IgD-negative memory B cell (primary cell): ENCODE measurements at regions not wholly inside any gene's neighbourhood (a gene's known extent, or its start where the extent isn't known, plus 50 kb on each side); places are given as distances from the start of the nearest gene placed in this dataset.

Experiments
- H3K27ac Mint-ChIP-seq, 3 donors: one replicate each; pipeline ENCODE4 v1.8.0; 2020 to 2022; ENCODE audit warnings: mild to moderate bottlenecking in 3 of 3, mixed read lengths in 3 of 3, moderate library complexity in 1 of 3
- H3K27me3 Mint-ChIP-seq: one replicate; pipeline ENCODE4 v1.8.0; 2021; ENCODE audit warnings: mixed read lengths
- H3K36me3 Mint-ChIP-seq: one replicate; pipeline ENCODE4 v1.8.0; 2020; ENCODE audit warnings: mild to moderate bottlenecking, mixed read lengths
- H3K4me1 Mint-ChIP-seq, 3 donors: one replicate each; pipeline ENCODE4 v1.8.0; 2020 to 2022; ENCODE audit warnings: mixed read lengths in 3 of 3, mild to moderate bottlenecking in 1 of 3
- H3K4me3 Mint-ChIP-seq, 4 donors: one replicate each; pipeline ENCODE4 v1.8.0; 2020 to 2022; ENCODE audit warnings: mild to moderate bottlenecking in 4 of 4, mixed read lengths in 4 of 4, moderate library complexity in 3 of 4
- H3K9me3 Mint-ChIP-seq, 3 donors: one replicate each; pipeline ENCODE4 v1.8.0; 2020 to 2021; ENCODE audit warnings: mixed read lengths in 3 of 3, mild to moderate bottlenecking in 1 of 3

- Mint-ChIP-seq H3K4me1 (peaks cover 0 to 2% (median 0%) of the 10 kb centered on the region in 3 donors), H3K36me3 (no peaks in the 10 kb centered on the region), H3K27me3 (no peaks in the 10 kb centered on the region), H3K27ac (no peak overlapping the region), H3K9me3 (peaks cover 0 to 4% (median 0%) of the 10 kb centered on the region in 3 donors), H3K4me3 (no peak overlapping the region)
These were observed 166.8 kb upstream of the COL8A1 start for GRCh38 chr3:99471353-99472323.

GRCh38 chr3:99470841-99471240, 167.6 kb upstream of the COL8A1 start:
- Mint-ChIP-seq H3K36me3 (no peaks in the 10 kb centered on the region), H3K4me3 (no peak overlapping the region), H3K4me1 (no peaks in the 10 kb centered on the region), H3K9me3 (peaks cover 0 to 4% (median 0%) of the 10 kb centered on the region in 3 donors), H3K27ac (no peak overlapping the region), H3K27me3 (no peaks in the 10 kb centered on the region)

- no peak overlapping the region for H3K4me3 Mint-ChIP-seq
- no peaks in the 10 kb centered on the region for H3K4me1 Mint-ChIP-seq
- H3K9me3 Mint-ChIP-seq = peaks cover 0 to 4% (median 0%) of the 10 kb centered on the region in 3 donors
- no peak overlapping the region for H3K27ac Mint-ChIP-seq
- H3K36me3 Mint-ChIP-seq = no peaks in the 10 kb centered on the region
- H3K27me3 Mint-ChIP-seq = no peaks in the 10 kb centered on the region
These were observed 169.5 kb upstream of the COL8A1 start for GRCh38 chr3:99468918-99469317.

GRCh38 chr3:99467420-99467819, 171.0 kb upstream of the COL8A1 start:
- no peak overlapping the region for H3K27ac Mint-ChIP-seq

GRCh38 chr3:99466331-99466730, 172.1 kb upstream of the COL8A1 start:
- Mint-ChIP-seq H3K4me1 (no peaks in the 10 kb centered on the region), H3K36me3 (no peaks in the 10 kb centered on the region), H3K27me3 (no peaks in the 10 kb centered on the region), H3K9me3 (peaks cover 0 to 3% (median 0%) of the 10 kb centered on the region in 3 donors), H3K4me3 (no peak overlapping the region), H3K27ac (peak overlapping the region in 1 of 3 donors; percentile 63)

More at GRCh38 chr3:99467420-99467819, 171.0 kb upstream of the COL8A1 start:
- no peaks in the 10 kb centered on the region for H3K27me3 Mint-ChIP-seq
- peaks cover 0 to 3% (median 0%) of the 10 kb centered on the region in 3 donors for H3K9me3 Mint-ChIP-seq
- H3K36me3 Mint-ChIP-seq = no peaks in the 10 kb centered on the region
- H3K4me3 Mint-ChIP-seq = no peak overlapping the region
- H3K4me1 Mint-ChIP-seq = no peaks in the 10 kb centered on the region

GRCh38 chr3:99458013-99458412, 180.4 kb upstream of the COL8A1 start:
- Mint-ChIP-seq H3K27ac (no peak overlapping the region), H3K36me3 (no peaks in the 10 kb centered on the region), H3K4me3 (no peak overlapping the region)

GRCh38 chr3:99442599-99442998, 195.8 kb upstream of the COL8A1 start:
- H3K4me3 Mint-ChIP-seq = no peak overlapping the region
- H3K27ac Mint-ChIP-seq = no peak overlapping the region
- no peaks in the 10 kb centered on the region for H3K36me3 Mint-ChIP-seq
- H3K4me1 Mint-ChIP-seq = no peaks in the 10 kb centered on the region
- H3K9me3 Mint-ChIP-seq = peaks cover 0 to 15% (median 8%) of the 10 kb centered on the region in 3 donors
- H3K27me3 Mint-ChIP-seq = no peaks in the 10 kb centered on the region

More at GRCh38 chr3:99458013-99458412, 180.4 kb upstream of the COL8A1 start:
- peaks cover 0 to 11% (median 3%) of the 10 kb centered on the region in 3 donors for H3K9me3 Mint-ChIP-seq
- no peaks in the 10 kb centered on the region for H3K4me1 Mint-ChIP-seq
- no peaks in the 10 kb centered on the region for H3K27me3 Mint-ChIP-seq

- Mint-ChIP-seq H3K36me3 (no peaks in the 10 kb centered on the region), H3K9me3 (peaks cover 0 to 26% (median 4%) of the 10 kb centered on the region in 3 donors), H3K27me3 (no peaks in the 10 kb centered on the region), H3K4me1 (no peaks in the 10 kb centered on the region), H3K4me3 (no peak overlapping the region), H3K27ac (no peak overlapping the region)
These were observed 198.5 kb upstream of the COL8A1 start for GRCh38 chr3:99439892-99440291.

GRCh38 chr3:99434190-99434589, 204.2 kb upstream of the COL8A1 start:
- no peaks in the 10 kb centered on the region for H3K4me1 Mint-ChIP-seq
- peaks cover 2% of the 10 kb centered on the region for H3K27me3 Mint-ChIP-seq
- no peak overlapping the region for H3K27ac Mint-ChIP-seq
- H3K4me3 Mint-ChIP-seq = no peak overlapping the region
- H3K9me3 Mint-ChIP-seq = peaks cover 2 to 29% (median 4%) of the 10 kb centered on the region in 3 donors
- H3K36me3 Mint-ChIP-seq = no peaks in the 10 kb centered on the region

GRCh38 chr3:99430348-99431134, 207.9 kb upstream of the COL8A1 start:
- no peaks in the 10 kb centered on the region for H3K36me3 Mint-ChIP-seq
- no peak overlapping the region for H3K4me3 Mint-ChIP-seq
- H3K4me1 Mint-ChIP-seq = no peaks in the 10 kb centered on the region
- H3K9me3 Mint-ChIP-seq = peaks cover 2 to 14% (median 4%) of the 10 kb centered on the region in 3 donors
- peaks cover 2% of the 10 kb centered on the region for H3K27me3 Mint-ChIP-seq
- H3K27ac Mint-ChIP-seq = no peak overlapping the region

- peaks cover 2 to 9% (median 4%) of the 10 kb centered on the region in 3 donors for H3K9me3 Mint-ChIP-seq
- no peaks in the 10 kb centered on the region for H3K4me1 Mint-ChIP-seq
- no peak overlapping the region for H3K4me3 Mint-ChIP-seq
- H3K36me3 Mint-ChIP-seq = no peaks in the 10 kb centered on the region
- peaks cover 2% of the 10 kb centered on the region for H3K27me3 Mint-ChIP-seq
- no peak overlapping the region for H3K27ac Mint-ChIP-seq
These were observed 208.9 kb upstream of the COL8A1 start for GRCh38 chr3:99429502-99429901.

- peaks cover 0 to 3% (median 2%) of the 10 kb centered on the region in 3 donors for H3K9me3 Mint-ChIP-seq
- no peaks in the 10 kb centered on the region for H3K36me3 Mint-ChIP-seq
- no peaks in the 10 kb centered on the region for H3K4me1 Mint-ChIP-seq
- no peak overlapping the region for H3K4me3 Mint-ChIP-seq
- no peak overlapping the region for H3K27ac Mint-ChIP-seq
- no peaks in the 10 kb centered on the region for H3K27me3 Mint-ChIP-seq
These were observed 212.5 kb upstream of the COL8A1 start for GRCh38 chr3:99425930-99426329.

GRCh38 chr3:99419116-99419515, 219.3 kb upstream of the COL8A1 start:
- Mint-ChIP-seq H3K4me3 (no peak overlapping the region), H3K36me3 (no peaks in the 10 kb centered on the region), H3K27me3 (no peaks in the 10 kb centered on the region), H3K9me3 (peaks cover 0 to 4% (median 3%) of the 10 kb centered on the region in 3 donors), H3K27ac (no peak overlapping the region), H3K4me1 (no peaks in the 10 kb centered on the region)

GRCh38 chr3:99418709-99419108, 219.7 kb upstream of the COL8A1 start:
- H3K4me1 Mint-ChIP-seq = no peaks in the 10 kb centered on the region
- no peaks in the 10 kb centered on the region for H3K36me3 Mint-ChIP-seq
- H3K27ac Mint-ChIP-seq = no peak overlapping the region
- no peak overlapping the region for H3K4me3 Mint-ChIP-seq
- H3K9me3 Mint-ChIP-seq = peaks cover 0 to 4% (median 3%) of the 10 kb centered on the region in 3 donors
- no peaks in the 10 kb centered on the region for H3K27me3 Mint-ChIP-seq

GRCh38 chr3:99418209-99418635, 220.2 kb upstream of the COL8A1 start:
- Mint-ChIP-seq H3K4me1 (no peaks in the 10 kb centered on the region), H3K9me3 (peaks cover 0 to 4% (median 3%) of the 10 kb centered on the region in 3 donors), H3K36me3 (no peaks in the 10 kb centered on the region), H3K27ac (no peak overlapping the region), H3K27me3 (no peaks in the 10 kb centered on the region), H3K4me3 (no peak overlapping the region)
